K562 (cell line): ENCODE measurements at regions not wholly inside any gene's neighbourhood (a gene's known extent, or its start where the extent isn't known, plus 50 kb on each side); places are given as distances from the start of the nearest gene placed in this dataset.

Experiments used
- ATAC-seq: fragments of 200-7000 bp; cut with Tn5 transposase; 3 replicates; pipeline ENCODE4 v1.9.1; 2020; ENCODE audit warnings: moderate library complexity
- BruUV-seq: library from RNA; stranded (reverse); fragments of 400-500 nt; replicated peaks from 2 replicates; lab custom pipeline; 2021; lab: Mats Ljungman, UMichigan
- CTCF ChIA-PET: fragments of 300-600 bp; formaldehyde crosslinking; extraction: SDS; loops from one replicate; lab custom pipeline; 2021; ENCODE audit warnings: low intra/inter-chr PET ratio; lab: Yijun Ruan, JAX
- POLR2A ChIA-PET: fragments of 300-600, 350-650 bp; sonication (Branson Sonifier 250); formaldehyde crosslinking; extraction: SDS; loops from one replicate; lab custom pipeline; 2021; ENCODE audit warnings: antibody characterized with exemption, inconsistent platforms; lab: Yijun Ruan, JAX
- DNase-seq, 4 experiments: peaks; one replicate each; pipeline versions ENCODE4 v3.0.0 to v3.0.0-alpha.2; 2011 to 2018; ENCODE audit warnings: low spot score in 3 of 4, mixed read lengths in 3 of 4; ENCODE audit errors: extremely low read depth in 1 of 4
- FAIRE-seq: peaks from 2 replicates; lab custom pipeline; 2011; peaks lifted over from hg19 to GRCh38; lab: Jason Lieb, UNC
- H2AFZ ChIP-seq: 2 replicates; pipeline ENCODE4 v1.6.0; 2011; ENCODE audit warnings: low read depth, low read length, control low read depth, inconsistent platforms
- H3K27ac ChIP-seq: fragments of 200-600 bp; 3 replicates; pipeline ENCODE4 v1.8.0; 2011; ENCODE audit warnings: low read depth, mild to moderate bottlenecking, control low read depth, inconsistent platforms, low read length, moderate library complexity, mixed read lengths; ENCODE audit errors: extremely low read depth
- H3K27me3 ChIP-seq, 2 experiments: fragments of 300-600 bp in 1 of 2; 2 replicates in 1 of 2; 3 replicates in 1 of 2; pipeline versions ENCODE4 v1.6.0 to v1.8.0; 2011; ENCODE audit warnings: inconsistent platforms in 2 of 2, low read length in 2 of 2, mild to moderate bottlenecking in 1 of 2, mixed read lengths in 1 of 2, moderate library complexity in 1 of 2; ENCODE audit not compliant: control insufficient read depth in 2 of 2, insufficient read depth in 2 of 2
- H3K36me3 ChIP-seq: fragments of 300-600 bp; 3 replicates; pipeline ENCODE4 v1.8.0; 2011; ENCODE audit warnings: mild to moderate bottlenecking, low read length, inconsistent platforms; ENCODE audit not compliant: control insufficient read depth, insufficient read depth
- H3K4me1 ChIP-seq, 2 experiments: fragments of 200-600 bp in 1 of 2; replicated peaks in 1 of 2; 2 replicates in 1 of 2; 3 replicates in 1 of 2; pipeline versions ENCODE4 v1.5.1 to v1.8.0; 2011; ENCODE audit warnings: inconsistent platforms in 2 of 2, low read length in 2 of 2, mild to moderate bottlenecking in 1 of 2, mixed read lengths in 1 of 2, moderate library complexity in 1 of 2; ENCODE audit not compliant: control insufficient read depth in 2 of 2, insufficient read depth in 2 of 2
- H3K4me2 ChIP-seq: 2 replicates; pipeline ENCODE4 v1.6.1; 2011; ENCODE audit warnings: low read length, control low read depth, inconsistent platforms, mixed read lengths; ENCODE audit not compliant: insufficient read depth
- H3K4me3 ChIP-seq: fragments of 200-600 bp; sonication (generic), shearing (Covaris generic); 2 replicates; pipeline ENCODE4 v1.5.1; 2016; ENCODE audit warnings: control low read depth, inconsistent platforms
- H3K79me2 ChIP-seq: fragments of 200-600 bp; 3 replicates; pipeline ENCODE4 v1.8.0; 2011; ENCODE audit warnings: low read length, inconsistent platforms; ENCODE audit not compliant: control insufficient read depth, insufficient read depth
- H3K9ac ChIP-seq, 2 experiments: 2 replicates each; pipeline versions ENCODE4 v1.6.0 to v1.6.1; 2011; ENCODE audit warnings: low read depth in 2 of 2, low read length in 2 of 2, control low read depth in 1 of 2, inconsistent platforms in 1 of 2, mild to moderate bottlenecking in 1 of 2, mixed read lengths in 1 of 2; ENCODE audit not compliant: insufficient read depth in 1 of 2
- H3K9me1 ChIP-seq: one replicate; pipeline ENCODE4 v1.6.0; 2011; ENCODE audit warnings: inconsistent platforms, mild to moderate bottlenecking, low read length, moderate library complexity; ENCODE audit not compliant: control insufficient read depth, insufficient read depth
- H3K9me3 ChIP-seq: replicated peaks from 2 replicates; pipeline ENCODE4 v1.5.1; 2011; ENCODE audit warnings: low read depth, low read length, inconsistent platforms; ENCODE audit not compliant: control insufficient read depth, insufficient read depth
- H4K20me1 ChIP-seq: replicated peaks from 2 replicates; pipeline ENCODE4 v1.6.1; 2011; ENCODE audit warnings: low read length, inconsistent platforms, mixed read lengths; ENCODE audit not compliant: control insufficient read depth, insufficient read depth
- ARID1B ChIP-seq: fragments of 450-650 bp; IDR thresholded peaks from 2 replicates; pipeline ENCODE4 v1.6.1; 2016; ENCODE audit warnings: antibody characterized with exemption, mild to moderate bottlenecking, inconsistent platforms
- KLF16 ChIP-seq: IDR thresholded peaks from 2 replicates; pipeline ENCODE4 v1.6.1; 2016; ENCODE audit warnings: antibody characterized with exemption
- RNF2 ChIP-seq: sonication (generic); IDR thresholded peaks from 2 replicates; pipeline ENCODE4 v1.6.1; 2016
- SP2 ChIP-seq: IDR thresholded peaks from 2 replicates; pipeline ENCODE4 v1.6.1; 2011; ENCODE audit warnings: mild to moderate bottlenecking, low read depth, low read length, moderate library complexity; ENCODE audit not compliant: poor library complexity, severe bottlenecking; ENCODE audit errors: extremely low read depth
- TSC22D4 ChIP-seq: fragments of 450-650 bp; IDR thresholded peaks from 2 replicates; pipeline ENCODE4 v1.6.1; 2016; ENCODE audit warnings: missing genetic modification characterization, missing biosample characterization, control low read depth
- YBX1 ChIP-seq: fragments of 450-650 bp; IDR thresholded peaks from 2 replicates; pipeline ENCODE4 v1.7.1; 2016; ENCODE audit warnings: mild to moderate bottlenecking
- ZNF586 ChIP-seq: fragments of 450-650 bp; formaldehyde crosslinking; conservative IDR thresholded peaks from 2 replicates; pipeline ENCODE4 v1.4.0; 2020; ENCODE audit warnings: mild to moderate bottlenecking, moderate library complexity
- ZNF778 ChIP-seq: fragments of 450-650 bp; formaldehyde crosslinking; IDR thresholded peaks from 2 replicates; pipeline ENCODE4 v1.4.0; 2020; ENCODE audit warnings: mild to moderate bottlenecking, moderate library complexity
- ZSCAN29 ChIP-seq: fragments of 450-650 bp; IDR thresholded peaks from 2 replicates; pipeline ENCODE4 v1.6.1; 2017
- WGBS: fragments of 100-300 bp; shearing (Covaris generic); methylation state at CpG from one replicate; pipeline ENCODE4 v1.1.6; 2016; ENCODE audit warnings: low coverage, mixed read lengths; ENCODE audit not compliant: insufficient coverage; ENCODE audit errors: missing lambda C conversion rate; 5-methylcytosine and 5-hydroxymethylcytosine counted together
- in situ Hi-C: fragments of 300-500 bp; cut with MboI; formaldehyde crosslinking; loops from 4 replicates; pipeline ENCODE4 v1.15.0; 2018; ENCODE audit warnings: inconsistent platforms, mixed read lengths
- intact Hi-C: fragments of 100-400 bp; cut with micrococcal nuclease; formaldehyde crosslinking; loops from 2 replicates; pipeline ENCODE4 v1.14.2; 2022
- TF ChIP-seq, protein P1 (sequence below): sonication (generic); formaldehyde crosslinking; IDR thresholded peaks from 2 replicates; pipeline ENCODE4 v1.8.1; 2023; ENCODE audit warnings: missing genetic modification reagents, mild to moderate bottlenecking, borderline replicate concordance

DNA sequence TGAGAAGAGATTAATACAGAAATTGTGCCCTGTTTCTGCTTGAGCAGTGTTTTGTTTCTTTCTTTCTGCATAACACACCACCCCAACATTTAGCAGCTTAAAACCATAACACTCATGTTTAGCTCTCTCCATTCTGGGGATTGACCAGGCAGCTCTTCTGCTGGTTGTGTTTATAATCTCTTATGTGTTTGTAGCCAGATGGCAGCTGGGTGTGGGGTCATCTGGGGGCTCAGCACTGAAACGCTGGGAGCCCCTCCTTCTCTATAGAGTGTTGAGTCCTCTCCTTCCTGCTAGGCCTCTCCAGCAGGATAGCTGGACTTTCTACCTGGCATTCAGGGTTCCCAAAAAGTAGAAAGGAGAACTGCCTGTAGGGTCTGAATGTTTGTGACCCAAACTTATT is 270.6 kb downstream of the TTC8 start:
- FAIRE-seq (no peak), ATAC-seq (no peak), DNase-seq (no peak)
- no peaks in the 10 kb centered on the region for H3K36me3 ChIP-seq
- H3K79me2 ChIP-seq, result no peaks in the 10 kb centered on the region
- CTCF ChIA-PET, result no interaction called here
- H3K9ac ChIP-seq, result no peak overlapping the region
- no peak overlapping the region for H3K4me3 ChIP-seq
- POLR2A ChIA-PET, result no interaction called here
- H3K27me3 ChIP-seq, result no peaks in the 10 kb centered on the region; a peak in 1 of 5 replicates
- no peaks in the 10 kb centered on the region for H3K9me3 ChIP-seq
- intact Hi-C loops (no loop called here), in situ Hi-C loops (no loop called here)
- no peaks in the 10 kb centered on the region for H4K20me1 ChIP-seq
- no TSS peak for BruUV-seq
- H3K9me1 ChIP-seq, result no peaks in the 10 kb centered on the region
- H2AFZ ChIP-seq, result no peak overlapping the region
- no peak overlapping the region for H3K4me2 ChIP-seq
- H3K4me1 ChIP-seq, result no peaks in the 10 kb centered on the region
- H3K27ac ChIP-seq, result no peak overlapping the region
- 0% methylated on average over 1 of the region's 1 CpG for WGBS
- TF ChIP-seq ARID1B (no peak), ZNF778 (CRISPR knock-in tag) (no peak), ZSCAN29 (no peak), TSC22D4 (tag) (no peak), KLF16 (no peak), SP2 (no peak), RNF2 (no peak), YBX1 (no peak), ZNF586 (CRISPR knock-in tag) (no peak)
- TF ChIP-seq, protein P1, sequence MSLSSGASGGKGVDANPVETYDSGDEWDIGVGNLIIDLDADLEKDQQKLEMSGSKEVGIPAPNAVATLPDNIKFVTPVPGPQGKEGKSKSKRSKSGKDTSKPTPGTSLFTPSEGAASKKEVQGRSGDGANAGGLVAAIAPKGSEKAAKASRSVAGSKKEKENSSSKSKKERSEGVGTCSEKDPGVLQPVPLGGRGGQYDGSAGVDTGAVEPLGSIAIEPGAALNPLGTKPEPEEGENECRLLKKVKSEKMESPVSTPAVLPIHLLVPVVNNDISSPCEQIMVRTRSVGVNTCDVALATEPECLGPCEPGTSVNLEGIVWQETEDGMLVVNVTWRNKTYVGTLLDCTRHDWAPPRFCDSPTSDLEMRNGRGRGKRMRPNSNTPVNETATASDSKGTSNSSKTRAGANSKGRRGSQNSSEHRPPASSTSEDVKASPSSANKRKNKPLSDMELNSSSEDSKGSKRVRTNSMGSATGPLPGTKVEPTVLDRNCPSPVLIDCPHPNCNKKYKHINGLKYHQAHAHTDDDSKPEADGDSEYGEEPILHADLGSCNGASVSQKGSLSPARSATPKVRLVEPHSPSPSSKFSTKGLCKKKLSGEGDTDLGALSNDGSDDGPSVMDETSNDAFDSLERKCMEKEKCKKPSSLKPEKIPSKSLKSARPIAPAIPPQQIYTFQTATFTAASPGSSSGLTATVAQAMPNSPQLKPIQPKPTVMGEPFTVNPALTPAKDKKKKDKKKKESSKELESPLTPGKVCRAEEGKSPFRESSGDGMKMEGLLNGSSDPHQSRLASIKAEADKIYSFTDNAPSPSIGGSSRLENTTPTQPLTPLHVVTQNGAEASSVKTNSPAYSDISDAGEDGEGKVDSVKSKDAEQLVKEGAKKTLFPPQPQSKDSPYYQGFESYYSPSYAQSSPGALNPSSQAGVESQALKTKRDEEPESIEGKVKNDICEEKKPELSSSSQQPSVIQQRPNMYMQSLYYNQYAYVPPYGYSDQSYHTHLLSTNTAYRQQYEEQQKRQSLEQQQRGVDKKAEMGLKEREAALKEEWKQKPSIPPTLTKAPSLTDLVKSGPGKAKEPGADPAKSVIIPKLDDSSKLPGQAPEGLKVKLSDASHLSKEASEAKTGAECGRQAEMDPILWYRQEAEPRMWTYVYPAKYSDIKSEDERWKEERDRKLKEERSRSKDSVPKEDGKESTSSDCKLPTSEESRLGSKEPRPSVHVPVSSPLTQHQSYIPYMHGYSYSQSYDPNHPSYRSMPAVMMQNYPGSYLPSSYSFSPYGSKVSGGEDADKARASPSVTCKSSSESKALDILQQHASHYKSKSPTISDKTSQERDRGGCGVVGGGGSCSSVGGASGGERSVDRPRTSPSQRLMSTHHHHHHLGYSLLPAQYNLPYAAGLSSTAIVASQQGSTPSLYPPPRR (CRISPR knock-in tag), result no peak
